ENCODE measurements at regions not wholly inside any gene's neighbourhood (a gene's known extent, or its start where the extent isn't known, plus 50 kb on each side); places are given as distances from the start of the nearest gene placed in this dataset.
"Not testable (repeated sequence)": the region's sequence is repeated elsewhere in the genome, so short reads cannot be mapped to it uniquely, and the experiment has no call there.

DNA sequence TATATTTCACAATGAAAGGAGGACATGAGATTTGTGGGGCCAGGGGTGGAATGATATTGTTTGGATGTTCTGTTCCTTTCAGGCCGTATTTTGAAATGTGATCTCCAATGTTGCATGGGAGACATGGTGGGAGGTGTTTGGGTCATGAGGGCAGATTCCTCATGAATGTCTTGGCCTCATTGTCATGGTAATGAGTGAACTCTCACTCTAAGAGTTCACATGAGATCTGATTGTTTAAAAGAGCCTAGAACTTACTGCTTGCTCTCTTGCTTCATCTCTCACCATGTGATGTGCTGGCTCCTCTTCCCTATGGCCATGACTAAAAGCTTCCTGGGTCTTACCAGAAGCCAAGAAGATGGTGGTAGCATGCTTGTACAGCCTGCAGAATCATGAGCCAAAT, 1183.0 kb downstream of the TECRL start:
- DNase-seq = no peak

DNA sequence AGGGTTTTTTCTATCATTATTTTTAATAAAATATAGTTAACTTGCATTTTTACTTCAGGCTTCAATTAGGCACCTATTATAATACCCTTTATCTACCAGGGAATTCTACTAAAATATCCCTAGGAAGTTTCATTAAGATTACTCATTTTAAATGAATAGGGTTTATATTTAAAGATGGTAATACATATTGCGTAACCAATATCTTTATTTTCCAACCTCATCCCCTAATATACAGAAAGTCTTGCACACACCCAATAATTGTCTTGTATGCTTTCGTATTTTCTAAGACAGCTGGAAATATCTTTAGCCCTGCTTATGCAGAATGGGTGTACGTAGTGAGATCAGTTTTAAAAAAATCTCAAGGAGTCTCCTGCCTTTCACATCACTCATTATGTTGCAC, 1186.8 kb downstream of the TECRL start:
- no peak for DNase-seq

DNA sequence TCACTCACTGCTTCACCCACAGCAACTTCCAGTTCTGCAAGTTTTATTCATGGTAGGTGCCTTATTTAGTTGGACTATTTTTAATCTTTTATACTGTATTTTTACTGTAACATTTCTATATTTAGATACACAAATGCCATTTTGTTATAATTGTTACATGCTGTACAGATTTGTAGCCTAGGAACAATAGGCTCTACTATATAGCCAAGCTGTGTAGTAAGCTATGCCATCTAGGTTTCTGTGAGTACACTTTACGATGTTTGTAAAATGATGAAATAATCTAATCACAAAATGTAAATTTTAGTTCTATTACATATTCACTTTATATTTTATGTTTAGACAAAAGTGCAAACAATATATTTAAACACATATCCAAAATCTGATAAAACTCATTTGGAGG, 1187.8 kb downstream of the TECRL start:
- no peak for DNase-seq

DNA sequence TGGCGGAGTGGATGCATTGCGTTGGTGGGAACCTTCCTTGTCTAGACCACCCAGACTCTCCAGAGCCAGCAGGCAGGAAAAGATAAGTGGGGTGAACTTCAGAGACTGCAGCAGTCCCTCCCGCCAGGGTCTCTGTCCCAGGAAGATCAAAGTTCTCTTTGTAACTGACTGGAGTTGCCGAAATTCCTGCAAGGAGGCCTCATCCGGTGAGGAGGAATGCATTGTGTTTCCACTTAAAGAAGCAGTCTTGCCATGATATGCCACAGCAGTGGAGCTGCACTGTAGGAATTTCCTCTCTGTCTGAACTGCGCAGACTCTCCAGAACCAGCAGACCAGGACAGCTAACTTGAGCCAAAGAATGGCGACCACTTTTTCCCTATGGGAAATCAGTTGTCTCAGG, 1190.4 kb downstream of the TECRL start:
- no peak for DNase-seq

DNA sequence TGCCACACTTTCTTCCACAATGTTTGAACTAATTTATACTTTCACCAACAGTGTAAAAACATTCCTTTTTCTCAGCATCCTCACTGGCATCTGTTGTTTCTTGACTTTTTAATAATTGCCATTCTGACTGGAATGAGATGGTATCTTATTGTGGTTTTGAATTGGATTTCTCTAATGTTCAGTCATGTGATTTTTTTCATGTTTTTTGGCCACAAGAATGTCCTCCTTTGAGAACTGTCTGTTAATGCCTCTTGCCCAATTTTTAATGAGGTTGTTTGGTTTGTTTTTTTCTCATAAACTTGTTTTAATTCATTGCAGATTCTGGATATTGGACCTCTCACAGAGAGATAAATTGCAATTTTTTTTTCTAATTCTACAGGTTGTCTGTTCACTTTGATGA, 1195.2 kb downstream of the TECRL start:
- no peak for DNase-seq

DNA sequence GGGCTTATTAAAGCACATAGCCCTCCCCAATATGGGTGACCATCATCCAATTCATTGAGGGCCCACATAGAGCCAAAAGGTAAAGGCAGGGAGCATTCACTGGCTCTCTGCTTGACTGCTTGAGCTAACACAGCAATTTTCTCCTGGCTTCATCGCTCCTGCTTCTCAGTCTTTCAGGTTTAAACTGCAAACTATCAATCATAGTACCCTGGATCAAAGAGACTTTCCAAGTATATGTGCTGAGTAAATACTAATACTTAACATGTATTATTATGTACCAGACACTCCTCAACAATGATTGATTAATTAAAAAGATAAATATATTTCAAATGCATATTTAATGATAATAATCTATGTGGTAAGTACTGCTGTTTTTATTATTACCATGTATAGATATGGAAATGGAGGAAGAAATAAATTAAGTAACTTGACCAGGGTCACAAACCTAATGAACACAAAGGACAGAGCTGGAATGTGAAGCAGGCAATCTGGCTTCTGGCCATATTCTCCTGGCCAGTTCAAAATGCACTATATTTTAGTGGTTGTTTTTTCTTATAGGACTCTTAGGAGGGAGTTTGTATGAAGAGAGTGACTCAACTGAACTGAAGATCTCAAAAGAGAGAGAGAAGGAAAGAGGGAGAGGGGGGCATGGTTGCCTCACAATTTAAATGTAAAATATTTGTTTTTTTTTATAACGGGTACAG, 1197.3 kb downstream of the TECRL start:
- no peak for DNase-seq

DNA sequence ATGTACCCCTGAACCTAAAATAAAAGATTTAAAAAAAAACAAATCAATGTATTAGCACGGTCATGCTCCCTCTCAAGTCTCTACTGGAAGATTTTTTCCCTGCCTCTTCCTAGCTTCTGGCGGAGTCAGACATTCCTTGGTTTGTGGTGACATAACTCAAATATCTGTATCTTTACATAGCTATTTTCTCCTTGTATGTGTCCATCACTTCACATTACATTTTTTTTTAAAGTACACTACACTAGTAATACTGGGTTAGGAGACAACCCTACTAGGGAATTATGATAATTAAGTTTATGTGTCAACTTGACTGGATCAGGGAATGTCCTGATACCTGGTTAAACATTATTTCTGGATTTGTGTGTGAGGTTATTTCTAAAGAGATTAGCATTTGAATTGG, 1197.9 kb downstream of the TECRL start:
- DNase-seq = no peak

DNA sequence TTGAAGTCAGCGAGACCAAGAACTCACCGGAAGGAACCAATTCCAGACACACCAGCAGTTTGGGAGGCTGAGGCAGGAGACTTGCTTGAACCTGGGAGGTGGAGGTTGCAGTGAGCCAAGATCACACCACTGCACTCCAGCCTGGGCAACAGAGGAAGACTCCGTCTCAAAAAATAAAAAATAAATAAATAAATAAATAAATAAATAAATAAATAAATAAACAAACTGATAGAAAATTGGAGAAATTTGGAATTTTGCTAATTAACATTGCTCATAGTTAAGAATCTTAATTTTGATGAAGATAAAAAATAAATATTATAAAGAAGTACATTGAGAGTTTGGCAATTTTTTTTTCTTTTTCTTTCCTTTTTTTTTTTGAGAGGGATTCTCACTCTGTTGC, 1216.2 kb downstream of the TECRL start:
- DNase-seq = not testable (repeated sequence)

DNA sequence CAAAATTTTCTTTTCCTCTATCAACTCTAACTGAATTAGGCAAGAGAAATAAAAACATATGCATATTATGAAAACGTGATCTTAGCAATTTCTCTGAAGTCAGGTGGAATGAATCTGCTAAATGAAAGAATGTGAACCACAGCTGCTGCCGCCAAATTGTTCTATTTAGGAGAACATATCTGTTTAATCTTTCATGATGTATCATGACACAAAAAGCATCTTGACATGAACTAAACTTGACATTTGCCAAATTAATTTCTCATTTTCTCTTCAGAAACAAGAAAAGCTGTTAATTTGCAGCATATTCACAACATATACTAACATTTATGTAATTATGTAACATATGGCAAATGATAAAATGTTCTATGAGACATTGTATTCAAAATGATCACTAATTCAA, 1237.9 kb downstream of the TECRL start:
- no peak for DNase-seq

DNA sequence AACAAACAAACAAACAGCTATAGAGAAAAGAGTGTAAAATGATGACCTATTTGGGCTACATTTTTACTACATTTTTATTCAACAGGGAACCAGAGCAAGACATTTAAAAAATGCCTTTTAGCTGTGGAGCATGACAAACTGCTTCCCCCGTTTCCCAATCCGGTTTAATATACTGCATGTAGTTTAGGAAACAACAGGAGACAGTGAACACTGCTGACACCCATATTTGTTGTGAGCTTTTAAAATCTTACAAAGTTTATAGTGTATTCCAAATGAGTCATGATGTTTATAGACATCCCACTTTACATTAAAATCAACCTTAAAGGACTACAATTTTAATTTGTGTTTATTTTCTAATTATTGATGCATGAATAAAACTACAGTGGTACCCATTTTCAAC, 1238.3 kb downstream of the TECRL start:
- DNase-seq = no peak

DNA sequence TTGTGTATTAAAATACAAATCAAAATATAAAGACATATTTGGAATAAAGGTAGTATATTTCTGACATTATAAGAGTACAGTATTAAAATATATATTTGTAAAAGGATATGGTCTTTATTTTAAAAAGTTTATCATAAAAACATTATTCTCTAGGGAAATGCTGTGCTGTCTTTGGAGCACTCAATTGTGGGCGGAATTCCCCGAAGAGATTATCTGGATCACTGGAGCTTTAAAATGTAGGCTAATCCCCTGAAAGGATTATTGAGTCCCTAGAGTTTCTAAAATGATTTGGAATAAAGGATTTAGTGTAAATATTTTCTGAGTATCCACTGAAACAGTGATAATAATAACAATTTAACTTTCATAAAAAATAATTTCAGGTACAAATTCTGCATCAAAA, 1239.4 kb downstream of the TECRL start:
- no peak for DNase-seq

DNA sequence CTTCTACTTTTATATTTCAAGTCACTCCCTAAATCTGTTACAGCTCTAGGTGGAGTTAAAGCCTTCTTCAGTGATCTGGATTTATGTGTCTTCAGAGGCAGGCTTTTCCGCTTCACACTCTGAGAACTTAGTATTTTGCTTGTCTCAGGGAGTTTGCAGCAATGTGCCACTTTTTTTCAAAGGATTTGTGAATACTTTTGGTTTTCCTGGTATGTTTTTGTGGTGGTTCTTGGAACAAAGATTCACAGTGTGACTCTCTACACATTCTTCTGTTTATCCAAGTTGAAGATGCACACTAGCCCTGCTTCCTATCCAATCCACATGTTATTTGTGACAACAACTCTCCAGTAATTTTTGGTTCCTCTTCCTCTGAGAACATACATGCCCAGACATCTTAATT, 1253.7 kb downstream of the TECRL start:
- no peak for DNase-seq

DNA sequence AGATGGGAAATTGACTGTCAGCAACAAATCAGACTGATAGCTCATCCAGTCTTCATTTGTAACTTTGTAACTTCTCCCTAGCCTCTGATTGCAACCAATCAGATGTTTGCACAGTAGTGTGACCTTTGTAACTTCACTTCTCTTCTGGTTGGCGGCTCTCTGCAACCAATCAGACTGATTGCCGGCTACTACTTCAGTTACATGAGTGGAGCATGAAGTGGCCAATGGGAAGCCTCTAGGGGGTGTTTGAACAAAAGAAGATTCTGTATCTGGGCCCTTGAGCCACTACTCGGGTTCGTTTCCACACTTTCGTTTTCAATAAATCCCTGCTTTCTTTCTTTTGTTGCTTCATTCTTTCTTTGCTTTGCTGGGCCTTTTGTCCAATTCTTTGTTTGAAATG, 1285.8 kb downstream of the TECRL start:
- DNase-seq = no peak

DNA sequence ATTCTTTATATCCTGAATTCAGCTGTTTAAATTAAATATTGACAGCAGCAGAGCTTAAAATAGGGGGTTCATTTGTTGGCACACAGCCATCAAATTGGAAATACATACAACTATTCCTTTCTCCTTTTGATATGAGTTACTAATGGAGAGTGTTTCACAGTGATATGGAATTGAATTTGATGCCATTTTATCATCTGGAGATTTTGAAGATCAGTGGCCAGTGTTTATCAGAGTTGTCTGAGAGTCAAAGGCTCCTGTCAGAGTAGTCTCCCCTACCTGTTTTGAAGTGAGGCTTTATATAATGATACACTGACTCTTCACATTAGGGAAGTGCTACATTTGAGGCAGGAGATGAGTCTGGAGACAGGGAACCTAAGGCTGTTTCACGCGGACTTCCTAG, 1286.3 kb downstream of the TECRL start:
- no peak for DNase-seq

DNA sequence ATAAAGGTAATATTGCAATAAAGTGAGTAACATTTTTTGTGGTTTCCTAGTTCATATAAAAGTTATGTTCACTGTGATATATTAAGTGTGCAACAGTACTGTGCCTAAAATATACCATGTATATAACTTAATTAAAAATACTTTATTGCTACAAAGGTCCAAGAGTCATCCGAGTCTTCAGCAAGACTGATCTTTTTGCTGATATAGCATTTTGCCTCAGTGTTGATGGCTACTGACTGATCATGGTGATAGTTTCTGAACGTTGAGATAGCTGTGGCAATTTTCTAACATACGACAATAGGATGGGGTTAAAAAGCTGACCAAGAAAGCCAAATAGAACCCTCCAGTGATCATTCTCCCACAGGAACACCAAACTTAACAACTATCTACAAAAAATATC, 1302.7 kb downstream of the TECRL start:
- no peak for DNase-seq

DNA sequence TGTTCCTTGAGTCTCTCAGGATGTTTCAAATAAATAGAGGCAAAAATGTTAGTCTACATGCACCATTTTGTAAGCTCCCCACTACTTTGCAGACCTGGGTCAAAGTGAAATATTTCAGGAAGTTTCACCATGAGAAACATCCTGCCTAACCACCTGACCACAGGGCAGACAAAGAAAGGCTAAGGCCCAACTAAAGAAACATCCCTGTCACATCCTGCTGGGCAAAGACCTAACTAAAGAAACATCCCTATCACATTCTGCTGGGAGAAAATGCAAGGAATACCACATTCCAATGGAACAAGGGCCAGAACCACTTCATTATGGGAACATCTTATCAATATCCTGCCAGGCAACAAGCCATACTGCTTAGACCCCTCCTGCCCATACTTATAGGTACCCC, 1303.4 kb downstream of the TECRL start:
- no peak for DNase-seq

DNA sequence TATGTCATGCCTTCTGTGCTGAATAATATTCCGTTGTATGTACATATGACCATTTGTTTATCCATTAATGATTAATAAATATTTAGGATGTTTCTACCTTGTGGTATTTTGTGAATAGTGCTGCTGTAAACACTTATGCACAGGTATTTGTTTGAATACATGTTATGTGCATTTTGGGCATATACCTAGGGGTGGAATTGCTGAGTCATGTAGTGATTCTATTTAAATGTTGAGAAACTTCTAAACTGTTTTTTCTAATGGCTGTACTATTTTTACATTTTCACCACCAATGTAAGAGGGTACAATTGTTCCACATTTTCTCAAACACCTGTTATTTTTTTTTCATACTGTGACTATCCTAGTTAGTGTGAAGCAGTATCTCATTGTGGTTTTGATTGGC, 1318.6 kb downstream of the TECRL start:
- no peak for DNase-seq

DNA sequence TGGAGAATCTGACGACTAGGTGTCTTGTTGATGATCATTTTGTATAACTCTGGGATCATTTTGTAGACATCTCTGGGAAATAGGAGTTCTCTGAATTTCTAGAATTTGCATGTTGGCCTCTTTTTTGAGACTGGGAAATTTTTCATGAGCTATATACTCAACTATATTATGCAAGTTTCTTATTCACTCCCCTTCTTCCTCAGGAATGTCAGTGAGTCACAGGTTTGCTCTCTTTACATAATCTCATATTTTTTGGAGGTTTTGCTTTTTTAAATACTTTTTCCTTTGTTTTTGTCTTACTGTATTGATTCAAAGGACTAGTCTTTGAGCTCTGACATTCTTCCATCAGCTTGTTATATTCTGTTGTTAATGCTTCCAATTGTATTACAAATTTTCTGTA, 1324.2 kb downstream of the TECRL start:
- DNase-seq = no peak

DNA sequence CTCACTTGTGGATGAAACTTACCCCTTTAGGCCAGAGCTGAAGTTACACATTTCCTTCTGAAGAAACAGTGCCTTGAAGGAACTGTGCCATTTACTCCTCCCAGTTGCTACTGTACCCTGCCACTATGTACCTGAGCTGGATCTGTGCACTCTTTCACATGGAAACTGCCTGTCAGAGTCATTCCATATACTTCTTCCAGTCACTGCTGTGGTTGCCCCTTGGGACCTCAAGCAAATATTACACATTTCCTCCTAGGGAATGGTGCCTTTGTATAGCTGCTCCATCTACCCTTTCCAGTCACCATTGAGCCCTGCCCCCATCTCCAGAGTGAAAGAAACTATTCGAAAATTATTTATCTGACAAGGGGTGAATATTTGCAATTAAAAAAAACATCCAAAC, 1328.3 kb downstream of the TECRL start:
- DNase-seq = no peak

DNA sequence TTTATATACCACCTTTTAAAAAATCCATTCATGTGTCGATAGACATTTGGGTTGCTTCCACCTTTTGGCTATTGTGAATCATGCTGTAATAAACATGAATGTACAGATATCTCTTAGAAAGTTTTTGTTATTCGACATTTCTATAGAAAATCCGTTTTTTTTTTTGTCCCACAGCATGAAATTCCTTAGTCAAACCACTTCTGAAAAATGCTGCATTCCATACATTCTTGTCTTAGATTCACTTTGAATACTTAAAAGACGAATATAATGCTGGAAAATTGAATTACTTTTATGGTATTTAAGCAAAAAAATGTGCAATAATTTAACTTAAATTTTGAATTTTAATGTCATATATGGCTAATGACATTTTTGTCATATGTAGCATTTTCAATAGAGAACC, 1345.5 kb downstream of the TECRL start:
- no peak for DNase-seq

DNA sequence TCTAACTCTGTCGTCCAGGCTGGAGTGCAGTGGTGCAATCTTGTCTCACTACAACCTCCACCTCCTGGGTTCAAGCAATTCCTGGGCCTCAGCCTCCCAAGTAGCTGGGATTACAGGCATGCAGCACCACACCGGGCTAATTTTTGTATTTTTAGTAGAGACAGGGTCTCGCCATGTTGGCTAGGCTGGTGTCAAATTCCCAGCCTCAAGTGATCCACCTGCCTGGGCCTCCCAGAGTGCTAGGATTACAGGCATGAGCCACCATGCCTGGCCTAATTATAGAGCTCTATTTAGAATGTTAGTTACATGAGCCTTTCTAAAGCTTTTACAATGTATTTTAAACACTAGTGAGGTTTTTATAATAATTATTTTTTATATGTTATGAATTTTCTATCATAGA, 1346.4 kb downstream of the TECRL start:
- DNase-seq = not testable (repeated sequence)

DNA sequence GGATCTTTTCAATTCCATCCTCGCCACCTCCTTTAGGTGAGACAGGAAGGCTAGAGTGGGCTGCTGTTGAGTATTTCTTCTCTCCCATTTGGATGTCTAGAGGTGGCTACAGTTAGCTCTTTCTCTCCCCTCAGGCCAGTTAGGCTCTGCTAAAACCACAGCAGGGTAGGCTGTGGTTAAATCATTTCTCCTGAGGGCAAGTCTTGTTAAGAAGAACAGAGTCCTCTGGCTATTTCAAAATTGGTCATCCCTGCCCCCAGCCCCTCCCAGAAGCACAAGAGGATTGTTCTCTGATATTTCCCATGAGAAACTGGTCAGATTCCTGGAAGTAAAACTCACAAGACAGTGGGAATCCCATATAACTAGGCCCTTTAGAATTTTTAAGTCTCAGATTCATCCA, 1359.5 kb downstream of the TECRL start:
- DNase-seq = no peak

DNA sequence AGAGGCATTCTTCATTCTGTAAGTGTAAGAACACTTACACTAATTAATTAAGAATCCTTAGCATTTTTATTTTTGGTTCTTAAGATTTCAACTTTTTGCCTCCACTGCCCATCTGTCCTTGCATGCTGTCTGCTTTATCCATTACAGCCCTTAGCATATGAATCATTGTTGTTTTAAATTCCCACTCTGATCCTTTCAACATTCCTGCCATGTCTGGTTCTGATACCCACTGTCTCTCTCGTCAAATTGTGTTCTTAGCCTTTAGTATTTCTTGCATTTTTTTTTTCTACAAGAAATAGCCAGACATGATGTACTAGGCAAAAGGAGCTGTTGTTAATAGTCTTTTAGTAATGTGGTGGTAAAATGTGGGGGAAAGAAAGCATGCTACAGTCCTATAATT, 1360.0 kb downstream of the TECRL start:
- DNase-seq = no peak

DNA sequence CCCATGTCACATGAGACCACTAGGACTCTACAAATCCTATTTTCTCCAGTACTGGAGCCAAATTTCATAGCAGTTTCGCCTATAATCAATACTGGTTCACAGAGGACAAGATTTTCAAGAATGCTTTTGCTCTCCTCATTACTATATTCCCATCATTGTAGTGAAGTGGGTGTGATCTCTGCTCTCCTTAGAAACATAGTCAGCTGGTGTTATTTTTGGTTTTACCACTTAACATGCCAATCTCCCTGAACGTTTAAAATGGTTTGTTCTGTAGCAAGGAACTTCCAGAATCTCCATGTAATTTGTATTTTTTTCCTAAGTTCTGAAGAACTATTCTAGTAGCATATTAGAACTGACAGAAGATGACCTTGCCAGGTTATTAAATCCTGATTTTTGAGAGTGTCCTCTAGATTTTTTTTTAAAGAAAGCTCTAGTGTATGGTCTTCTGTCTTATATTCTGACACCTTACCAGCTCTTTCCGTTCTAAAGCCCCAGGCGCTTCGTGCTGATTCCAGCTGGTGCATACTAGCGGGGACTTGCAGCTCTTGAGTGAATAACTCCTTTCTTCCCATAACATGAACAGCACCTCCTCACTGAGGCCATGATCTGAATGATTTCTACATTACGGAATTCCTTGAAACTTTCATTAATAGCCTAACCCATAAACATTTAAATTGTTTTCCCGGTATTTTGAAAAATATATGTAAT, 1372.9 kb downstream of the TECRL start:
- no peak for DNase-seq

DNA sequence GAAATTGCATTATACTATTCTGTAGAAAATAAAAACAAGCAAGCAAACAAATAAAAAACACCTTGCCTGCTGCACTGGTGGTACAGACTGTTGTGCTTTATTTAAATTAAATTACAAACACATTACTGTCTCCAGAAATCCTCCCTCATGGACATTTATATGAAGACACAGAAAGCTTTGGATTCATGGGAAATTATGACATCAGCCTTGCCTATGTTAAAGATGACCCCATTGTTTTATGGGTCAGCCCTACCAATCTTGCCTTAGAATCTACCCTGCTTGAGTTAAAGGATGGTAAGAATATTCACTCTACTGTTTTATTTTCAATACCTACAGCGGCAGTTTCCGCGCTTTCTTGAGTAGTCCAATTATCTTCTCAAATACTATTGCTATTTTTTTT, 1379.9 kb downstream of the TECRL start:
- no peak for DNase-seq
